H1 (cell line): ENCODE measurements at regions not wholly inside any gene's neighbourhood (a gene's known extent, or its start where the extent isn't known, plus 50 kb on each side); places are given as distances from the start of the nearest gene placed in this dataset.

Source experiments
- CTCF ChIA-PET: fragments of 300-600 bp; sonication (Branson Sonifier 250); formaldehyde crosslinking; loops from one replicate; lab custom pipeline; 2021; ENCODE audit not compliant: partially characterized antibody; lab: Charles Lee
- POLR2A ChIA-PET: fragments of 300-600 bp; sonication (Branson Sonifier 250); formaldehyde crosslinking; loops from one replicate; lab custom pipeline; 2021; ENCODE audit warnings: inconsistent platforms; ENCODE audit not compliant: partially characterized antibody; lab: Charles Lee
- DNase-seq, 2 experiments: peaks; one replicate each; pipeline versions ENCODE4 v3.0.0 to v3.0.0-alpha.2; 2010 to 2022; ENCODE audit warnings: low spot score in 2 of 2, low read depth in 1 of 2, mixed read lengths in 1 of 2
- FAIRE-seq: peaks from 2 replicates; lab custom pipeline; 2011; peaks lifted over from hg19 to GRCh38; lab: Jason Lieb, UNC
- H2AFZ ChIP-seq: 2 replicates; pipeline ENCODE4 v1.8.1; 2012; ENCODE audit warnings: low read length, inconsistent platforms
- H2AK5ac ChIP-seq: 2 replicates; pipeline ENCODE4 v1.6.1; 2013; ENCODE audit warnings: low read depth, low read length
- H2BK120ac ChIP-seq: replicated peaks from 2 replicates; pipeline ENCODE3; 2013; ENCODE audit warnings: low read depth, low read length, inconsistent platforms
- H2BK12ac ChIP-seq: 2 replicates; pipeline ENCODE4 v1.6.1; 2013; ENCODE audit warnings: low read depth, low read length
- H2BK15ac ChIP-seq: 2 replicates; pipeline ENCODE4 v1.6.1; 2013; ENCODE audit warnings: low read length
- H2BK20ac ChIP-seq: 2 replicates; pipeline ENCODE4 v1.6.1; 2013; ENCODE audit warnings: low read length
- H2BK5ac ChIP-seq: 2 replicates; pipeline ENCODE4 v1.6.1; 2013; ENCODE audit warnings: low read depth, low read length
- H3K14ac ChIP-seq: 2 replicates; pipeline ENCODE4 v1.6.1; 2013; ENCODE audit warnings: inconsistent platforms; ENCODE audit not compliant: insufficient read length
- H3K18ac ChIP-seq: 2 replicates; pipeline ENCODE4 v1.6.1; 2013; ENCODE audit warnings: low read length; ENCODE audit errors: extremely low read depth
- H3K23ac ChIP-seq: 2 replicates; pipeline ENCODE4 v1.6.1; 2013; ENCODE audit warnings: inconsistent platforms; ENCODE audit not compliant: insufficient read length
- H3K23me2 ChIP-seq: 2 replicates; pipeline ENCODE4 v1.6.1; 2013; ENCODE audit warnings: low read depth, low read length
- H3K27ac ChIP-seq: 2 replicates; pipeline ENCODE4 v1.6.1; 2011; ENCODE audit warnings: low read depth, low read length, inconsistent platforms
- H3K27me3 ChIP-seq, 4 experiments: replicated peaks in 1 of 4; 1 replicate in 1 of 4; 2 replicates in 3 of 4; pipeline versions ENCODE4 v1.6.1 to v1.8.1; 2011 to 2013; ENCODE audit warnings: low read length in 3 of 4, mild to moderate bottlenecking in 3 of 4, inconsistent platforms in 2 of 4, mixed read lengths in 2 of 4, moderate library complexity in 1 of 4; ENCODE audit not compliant: control insufficient read depth in 3 of 4, insufficient read depth in 3 of 4; ENCODE audit errors: extremely low read depth in 1 of 4
- H3K36me3 ChIP-seq, 4 experiments: 2 replicates each; pipeline versions ENCODE4 v1.6.1 to v1.8.1; 2011 to 2013; ENCODE audit warnings: mild to moderate bottlenecking in 4 of 4, low read length in 3 of 4, moderate library complexity in 2 of 4, control low read depth in 1 of 4, inconsistent platforms in 1 of 4; ENCODE audit not compliant: insufficient read depth in 4 of 4, control insufficient read depth in 2 of 4
- H3K4ac ChIP-seq: replicated peaks from 2 replicates; pipeline ENCODE3; 2013; ENCODE audit warnings: low read length, low read depth, mixed read lengths, inconsistent platforms; ENCODE audit not compliant: insufficient read length
- H3K4me1 ChIP-seq, 4 experiments: replicated peaks in 1 of 4; 1 replicate in 1 of 4; 2 replicates in 3 of 4; pipeline versions ENCODE4 v1.6.1 to v1.8.1; 2011 to 2013; ENCODE audit warnings: low read length in 3 of 4, inconsistent platforms in 2 of 4, mixed read lengths in 1 of 4; ENCODE audit not compliant: insufficient read depth in 4 of 4, control insufficient read depth in 3 of 4
- H3K4me2 ChIP-seq, 2 experiments: 2 replicates each; pipeline versions ENCODE4 v1.6.1 to v1.8.1; 2011 to 2013; ENCODE audit warnings: low read depth in 2 of 2, low read length in 2 of 2, control low read depth in 1 of 2, inconsistent platforms in 1 of 2, mild to moderate bottlenecking in 1 of 2; ENCODE audit not compliant: insufficient read depth in 1 of 2
- H3K4me3 ChIP-seq, 4 experiments: fragments of 200-600, 300-600 bp in 1 of 4; sonication (generic), shearing (Covaris generic), sonication (Bioruptor Twin) in 1 of 4; 2 replicates each; pipeline versions ENCODE4 v1.5.1 to v1.8.1; 2011 to 2016; ENCODE audit warnings: low read length in 4 of 4, low read depth in 3 of 4, control low read depth in 2 of 4, inconsistent platforms in 2 of 4, mild to moderate bottlenecking in 2 of 4, mixed read lengths in 1 of 4, moderate library complexity in 1 of 4; ENCODE audit not compliant: insufficient read depth in 2 of 4; ENCODE audit errors: extremely low read depth in 1 of 4
- H3K56ac ChIP-seq: replicated peaks from 2 replicates; pipeline ENCODE3; 2013; ENCODE audit warnings: low read depth, mild to moderate bottlenecking, mixed read lengths, low read length, inconsistent platforms; ENCODE audit not compliant: insufficient read length
- H3K79me1 ChIP-seq: 2 replicates; pipeline ENCODE4 v1.6.1; 2013; ENCODE audit warnings: low read depth, low read length, control low read depth
- H3K79me2 ChIP-seq, 2 experiments: 2 replicates each; pipeline versions ENCODE4 v1.6.1 to v1.8.1; 2012 to 2013; ENCODE audit warnings: low read length in 2 of 2, mild to moderate bottlenecking in 2 of 2, inconsistent platforms in 1 of 2; ENCODE audit not compliant: insufficient read depth in 2 of 2, control insufficient read depth in 1 of 2
- H3K9ac ChIP-seq, 4 experiments: replicated peaks in 1 of 4; 1 replicate in 1 of 4; 2 replicates in 3 of 4; pipeline versions ENCODE4 v1.6.1 to v1.8.1; 2011 to 2013; ENCODE audit warnings: low read depth in 3 of 4, low read length in 3 of 4, control low read depth in 2 of 4, mild to moderate bottlenecking in 2 of 4, moderate library complexity in 2 of 4, inconsistent platforms in 1 of 4; ENCODE audit errors: extremely low read depth in 1 of 4
- H3K9me3 ChIP-seq, 2 experiments: 2 replicates each; pipeline versions ENCODE4 v1.6.1 to v1.8.1; 2012 to 2013; ENCODE audit warnings: mild to moderate bottlenecking in 2 of 2, moderate library complexity in 2 of 2, control low read depth in 1 of 2, inconsistent platforms in 1 of 2, low read depth in 1 of 2, low read length in 1 of 2, mixed read lengths in 1 of 2; ENCODE audit not compliant: insufficient read depth in 2 of 2
- H4K20me1 ChIP-seq, 2 experiments: replicated peaks in 1 of 2; 2 replicates each; pipeline versions ENCODE3 to v1.8.1; 2011 to 2013; ENCODE audit warnings: inconsistent platforms in 2 of 2, low read length in 2 of 2, mild to moderate bottlenecking in 1 of 2; ENCODE audit not compliant: insufficient read depth in 2 of 2, control insufficient read depth in 1 of 2
- H4K5ac ChIP-seq: 2 replicates; pipeline ENCODE4 v1.6.1; 2013; ENCODE audit warnings: low read length, low read depth, mixed read lengths, inconsistent platforms; ENCODE audit not compliant: insufficient read length
- H4K8ac ChIP-seq: 2 replicates; pipeline ENCODE4 v1.8.0; 2013; ENCODE audit warnings: mild to moderate bottlenecking, moderate library complexity, low read length, inconsistent platforms; ENCODE audit not compliant: insufficient read depth; ENCODE audit errors: extremely low read depth
- H4K91ac ChIP-seq: replicated peaks from 2 replicates; pipeline ENCODE3; 2013; ENCODE audit warnings: low read length, mixed read lengths, inconsistent platforms; ENCODE audit not compliant: insufficient read length
- BRCA1 ChIP-seq: IDR thresholded peaks from 2 replicates; pipeline ENCODE4 v1.6.1; 2012; ENCODE audit warnings: low read depth, low read length, improper control_type of control experiment
- WGBS, 2 experiments: shearing (Covaris generic) in 1 of 2; methylation state at CpG; one replicate each; pipeline versions ENCODE4 v1.1.6 to v1.1.7; 2013 to 2015; ENCODE audit warnings: low lambda C conversion rate in 2 of 2, mixed read lengths in 2 of 2, inconsistent platforms in 1 of 2, low coverage in 1 of 2, missing lambda C conversion rate in 1 of 2; ENCODE audit not compliant: insufficient replicate concordance in 2 of 2, insufficient coverage in 1 of 2, insufficient read length in 1 of 2; ENCODE audit errors: extremely low coverage in 1 of 2, missing lambda C conversion rate in 1 of 2; 5-methylcytosine and 5-hydroxymethylcytosine counted together

DNA sequence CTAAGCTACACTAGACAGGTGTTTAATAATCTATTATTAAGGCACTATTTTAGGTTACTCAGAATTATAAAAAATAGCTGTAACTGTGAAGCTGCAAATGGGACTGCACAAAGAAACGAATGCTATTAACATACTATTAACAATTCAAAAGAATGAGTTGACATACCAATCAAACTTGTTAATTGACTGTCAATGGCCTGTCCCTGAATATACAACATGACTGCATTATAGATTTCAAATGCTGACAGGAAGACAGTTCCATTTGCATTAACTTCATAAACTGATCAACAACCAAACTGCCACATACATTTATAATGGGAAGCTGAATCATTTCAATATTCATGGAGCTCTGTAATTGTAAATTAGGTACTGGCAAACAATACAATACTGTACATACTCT is 169.0 kb upstream of the NANOGP8 start:
- H3K4me1 ChIP-seq = peaks cover 0 to 10% (median 5%) of the 10 kb centered on the region in 4 experiments; a peak in 4 of 7 replicates
- no peak overlapping the region for H2BK20ac ChIP-seq
- no peak overlapping the region for H2AK5ac ChIP-seq
- FAIRE-seq = peak; percentile 69
- H4K8ac ChIP-seq = no peak overlapping the region
- TF ChIP-seq BRCA1 = no peak
- TF ChIP-seq, all 59 proteins: peak for 0
- WGBS, 2 experiments = 3% methylated on average over 1 of the region's 1 CpG; no CpG with 5 or more reads in 1 of the 2 experiments
- H3K9me3 ChIP-seq = no peaks in the 10 kb centered on the region
- H3K9ac ChIP-seq = no peak overlapping the region
- H3K23ac ChIP-seq = no peak overlapping the region
- H3K79me1 ChIP-seq = no peaks in the 10 kb centered on the region
- no peaks in the 10 kb centered on the region for H3K79me2 ChIP-seq
- H3K27me3 ChIP-seq = peaks cover 0 to 1% (median 0%) of the 10 kb centered on the region in 4 experiments; a peak in 1 of 7 replicates
- H2BK15ac ChIP-seq = no peak overlapping the region
- H3K36me3 ChIP-seq = no peaks in the 10 kb centered on the region
- no peak overlapping the region for H4K91ac ChIP-seq
- no peak overlapping the region for H3K18ac ChIP-seq
- no peak for DNase-seq
- H3K4me2 ChIP-seq = peak overlapping the region; percentile 11 to 14; a peak in 3 of 4 replicates
- no peak overlapping the region for H3K56ac ChIP-seq
- no peak overlapping the region for H3K14ac ChIP-seq
- CTCF ChIA-PET = interaction anchor here (1.1 kb wide), 1 partner anchor 147 kb away, joined by 3 read pairs; no protein-coding TSS in a partner anchor
- H2BK12ac ChIP-seq = no peak overlapping the region
- no peak overlapping the region for H3K4ac ChIP-seq
- no peak overlapping the region for H3K27ac ChIP-seq
- no peak overlapping the region for H2AFZ ChIP-seq
- POLR2A ChIA-PET = no interaction called here
- peak overlapping the region; percentile 71 for H4K5ac ChIP-seq
- no peaks in the 10 kb centered on the region for H4K20me1 ChIP-seq
- H3K4me3 ChIP-seq = peak overlapping the region in 1 of 4 experiments; percentile 4; a peak in 1 of 8 replicates
- no peak overlapping the region for H2BK5ac ChIP-seq
- H2BK120ac ChIP-seq = peak overlapping the region; percentile 85
- H3K23me2 ChIP-seq = no peaks in the 10 kb centered on the region
